ENCODE measurements at regions not wholly inside any gene's neighbourhood (a gene's known extent, or its start where the extent isn't known, plus 50 kb on each side); places are given as distances from the start of the nearest gene placed in this dataset.

DNA sequence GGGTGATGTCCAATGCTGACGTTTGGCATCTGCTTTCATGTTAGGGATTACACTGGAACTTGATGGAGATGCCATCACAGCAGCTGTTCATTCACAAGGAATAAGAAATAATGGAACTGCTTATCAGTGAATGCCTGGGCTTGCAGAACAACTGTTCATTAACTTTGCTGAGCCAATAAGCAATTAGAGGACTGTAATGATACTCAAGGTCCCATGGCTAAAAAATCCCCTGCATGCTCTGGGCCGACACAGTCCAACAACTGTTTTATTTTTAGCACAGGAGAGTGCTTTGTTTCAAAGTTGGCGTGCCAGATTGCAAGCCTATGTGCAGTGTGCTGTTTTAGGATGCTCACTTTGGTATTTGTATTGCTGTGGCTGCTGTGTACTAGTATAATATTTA, 408.0 kb upstream of the RGPD4 start:
- Histone ChIP-seq H3K4me1 (peaks cover 0 to 9% of the 10 kb centered on the region in 2 donors), H3K27me3 (no peaks in the 10 kb centered on the region), H3K27ac (no peak overlapping the region), H3K4me3 (no peak overlapping the region), H3K36me3 (no peaks in the 10 kb centered on the region), H3K9me3 (no peaks in the 10 kb centered on the region)
- intact Hi-C loops (cut with DNase I): loop anchor here (10.0 kb wide), 1 partner anchor 614 kb away; no protein-coding TSS in a partner anchor
- DNase-seq (ENCODE audit: low spot score in 2 of 2): no peak
- TF ChIP-seq, protein P1, sequence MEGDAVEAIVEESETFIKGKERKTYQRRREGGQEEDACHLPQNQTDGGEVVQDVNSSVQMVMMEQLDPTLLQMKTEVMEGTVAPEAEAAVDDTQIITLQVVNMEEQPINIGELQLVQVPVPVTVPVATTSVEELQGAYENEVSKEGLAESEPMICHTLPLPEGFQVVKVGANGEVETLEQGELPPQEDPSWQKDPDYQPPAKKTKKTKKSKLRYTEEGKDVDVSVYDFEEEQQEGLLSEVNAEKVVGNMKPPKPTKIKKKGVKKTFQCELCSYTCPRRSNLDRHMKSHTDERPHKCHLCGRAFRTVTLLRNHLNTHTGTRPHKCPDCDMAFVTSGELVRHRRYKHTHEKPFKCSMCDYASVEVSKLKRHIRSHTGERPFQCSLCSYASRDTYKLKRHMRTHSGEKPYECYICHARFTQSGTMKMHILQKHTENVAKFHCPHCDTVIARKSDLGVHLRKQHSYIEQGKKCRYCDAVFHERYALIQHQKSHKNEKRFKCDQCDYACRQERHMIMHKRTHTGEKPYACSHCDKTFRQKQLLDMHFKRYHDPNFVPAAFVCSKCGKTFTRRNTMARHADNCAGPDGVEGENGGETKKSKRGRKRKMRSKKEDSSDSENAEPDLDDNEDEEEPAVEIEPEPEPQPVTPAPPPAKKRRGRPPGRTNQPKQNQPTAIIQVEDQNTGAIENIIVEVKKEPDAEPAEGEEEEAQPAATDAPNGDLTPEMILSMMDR (IDR thresholded peaks at IDR 0.05): no peak

DNA sequence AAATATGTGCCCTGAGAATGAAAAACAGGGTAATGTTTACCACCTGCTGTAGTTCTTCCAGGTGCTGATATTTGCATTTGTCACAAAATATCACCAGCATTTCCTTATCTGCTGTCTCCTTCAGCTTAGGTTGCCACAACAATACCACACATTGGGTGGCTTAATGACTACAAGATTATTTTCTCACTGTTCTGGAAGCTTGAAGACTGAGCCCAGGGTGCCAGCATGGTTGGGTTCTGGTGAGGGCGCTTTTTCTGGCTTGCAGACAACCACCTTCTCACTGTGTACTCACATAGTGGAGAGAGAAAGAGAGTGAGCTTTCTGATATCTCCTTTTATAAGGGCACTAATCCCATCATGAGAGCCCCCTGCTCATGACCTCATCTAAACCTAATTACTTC, 407.5 kb upstream of the RGPD4 start:
- H3K4me3 ChIP-seq: no peak overlapping the region
- no peak overlapping the region for H3K27ac ChIP-seq
- H3K36me3 ChIP-seq: no peaks in the 10 kb centered on the region
- no peaks in the 10 kb centered on the region for H3K27me3 ChIP-seq
- no peak for DNase-seq (ENCODE audit: low spot score in 2 of 2)
- TF ChIP-seq, protein P1 (IDR thresholded peaks at IDR 0.05): no peak
- peaks cover 0 to 9% of the 10 kb centered on the region in 2 donors for H3K4me1 ChIP-seq
- intact Hi-C loops (cut with DNase I): loop anchor here (10.0 kb wide), 1 partner anchor 614 kb away; no protein-coding TSS in a partner anchor
- no peaks in the 10 kb centered on the region for H3K9me3 ChIP-seq

DNA sequence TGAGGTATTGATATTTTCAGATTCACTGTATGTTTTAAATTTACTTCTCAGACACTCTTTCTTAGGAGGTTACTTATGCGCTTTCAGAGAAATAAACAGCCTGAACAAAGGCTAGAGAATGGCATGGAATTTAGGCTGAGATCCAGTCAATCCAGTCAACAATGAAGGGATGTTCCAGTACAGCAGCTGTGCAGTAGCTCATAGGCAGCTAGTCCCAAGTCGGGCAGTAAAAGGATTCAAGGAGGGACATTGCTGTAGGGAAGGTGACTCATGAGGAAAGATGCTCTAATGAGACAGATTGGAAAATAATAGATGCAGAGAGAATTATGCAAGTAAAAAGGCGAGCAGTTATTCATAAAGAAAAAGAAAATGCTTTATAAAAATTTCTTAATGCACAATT, 397.9 kb upstream of the RGPD4 start:
- no peak for DNase-seq (ENCODE audit: low spot score in 2 of 2)
- Histone ChIP-seq H3K27ac (no peak overlapping the region), H3K4me3 (no peak overlapping the region), H3K9me3 (no peaks in the 10 kb centered on the region), H3K27me3 (no peaks in the 10 kb centered on the region), H3K36me3 (no peaks in the 10 kb centered on the region), H3K4me1 (no peaks in the 10 kb centered on the region)
- intact Hi-C loops (cut with DNase I): no loop called here
- TF ChIP-seq, protein P1 (IDR thresholded peaks at IDR 0.05): no peak

DNA sequence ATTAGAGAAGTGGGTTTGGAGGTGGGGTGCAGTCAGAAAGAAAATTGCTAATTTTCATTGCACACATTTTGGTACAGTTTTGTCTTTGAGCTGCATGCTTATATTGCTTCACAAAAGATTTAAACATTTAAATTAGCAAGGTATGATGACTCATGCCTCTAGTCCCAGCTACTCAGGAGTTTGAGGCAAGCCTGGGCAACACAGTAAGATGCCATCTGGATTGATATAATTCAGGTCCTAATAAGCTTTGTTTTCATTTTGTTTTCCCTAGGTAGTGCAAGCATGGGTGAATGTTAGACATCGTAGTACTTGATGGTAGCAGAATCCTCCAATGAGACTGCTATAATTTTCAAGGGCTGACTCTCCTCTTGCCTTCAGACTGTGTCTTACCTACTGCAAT, 396.7 kb upstream of the RGPD4 start:
- H3K27ac ChIP-seq: no peak overlapping the region
- no peak overlapping the region for H3K4me3 ChIP-seq
- no peaks in the 10 kb centered on the region for H3K36me3 ChIP-seq
- H3K9me3 ChIP-seq: no peaks in the 10 kb centered on the region
- TF ChIP-seq, protein P1 (IDR thresholded peaks at IDR 0.05): no peak
- no peaks in the 10 kb centered on the region for H3K4me1 ChIP-seq
- no peak for DNase-seq (ENCODE audit: low spot score in 2 of 2)
- no peaks in the 10 kb centered on the region for H3K27me3 ChIP-seq
- intact Hi-C loops (cut with DNase I): no loop called here

DNA sequence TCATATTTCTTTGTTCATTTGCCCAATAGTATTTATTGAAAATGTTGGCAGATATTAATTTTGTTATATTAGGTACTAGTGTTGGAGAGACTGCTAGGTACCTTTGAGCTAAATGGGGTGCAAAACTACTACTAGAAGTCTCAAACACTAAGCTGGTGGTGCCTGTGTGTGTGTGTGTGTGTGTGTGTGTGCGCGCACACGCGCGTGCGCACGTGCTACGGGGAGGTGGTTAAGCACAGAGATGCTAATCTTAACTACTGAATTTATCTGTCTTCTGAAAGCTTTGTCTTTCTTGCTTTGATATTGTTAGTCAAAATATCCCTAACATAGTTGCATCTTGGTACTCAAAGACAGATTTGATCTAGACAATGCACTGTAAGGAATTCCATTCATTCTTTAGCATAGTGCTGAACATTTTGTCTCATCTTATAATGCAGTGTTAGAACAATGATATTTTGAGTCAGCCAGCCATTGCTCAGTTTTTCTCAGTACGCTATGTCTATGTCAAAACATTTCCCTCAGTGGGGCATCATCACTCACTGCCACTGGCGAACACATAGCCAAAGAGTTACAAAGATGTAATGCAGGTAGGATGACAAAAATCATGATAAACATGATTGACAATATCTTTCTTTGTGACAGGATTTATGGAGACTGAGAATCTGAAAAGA, 396.0 kb upstream of the RGPD4 start:
- Histone ChIP-seq H3K27me3 (no peaks in the 10 kb centered on the region), H3K27ac (no peak overlapping the region), H3K9me3 (no peaks in the 10 kb centered on the region), H3K4me1 (no peaks in the 10 kb centered on the region), H3K36me3 (no peaks in the 10 kb centered on the region), H3K4me3 (no peak overlapping the region)
- TF ChIP-seq, protein P1 (IDR thresholded peaks at IDR 0.05): no peak
- intact Hi-C loops (cut with DNase I): no loop called here
- no peak for DNase-seq (ENCODE audit: low spot score in 2 of 2)

DNA sequence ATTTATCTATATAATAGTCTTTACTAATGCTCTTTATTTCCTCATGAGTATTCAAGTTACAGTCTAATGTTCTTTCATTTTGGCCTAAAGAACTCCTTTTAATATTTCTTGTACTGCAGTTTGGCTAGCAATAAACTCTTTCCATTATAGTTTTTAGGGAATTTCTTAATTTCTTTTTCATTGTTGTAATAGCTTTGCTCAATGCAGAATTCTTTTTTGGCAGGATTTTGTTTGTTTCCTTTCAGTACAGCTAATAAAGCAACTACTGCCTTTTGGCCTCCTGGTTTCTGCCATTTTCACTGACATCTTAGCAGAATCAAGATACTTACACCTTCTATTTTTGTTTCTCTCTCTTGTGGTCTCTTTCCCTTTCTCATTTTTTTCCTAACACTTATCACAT, 390.4 kb upstream of the RGPD4 start:
- no peaks in the 10 kb centered on the region for H3K36me3 ChIP-seq
- no peaks in the 10 kb centered on the region for H3K9me3 ChIP-seq
- no peak overlapping the region for H3K4me3 ChIP-seq
- TF ChIP-seq, protein P1 (IDR thresholded peaks at IDR 0.05): no peak
- intact Hi-C loops (cut with DNase I): no loop called here
- DNase-seq (ENCODE audit: low spot score in 2 of 2): no peak
- H3K27ac ChIP-seq: no peak overlapping the region
- H3K4me1 ChIP-seq: no peaks in the 10 kb centered on the region
- H3K27me3 ChIP-seq: no peaks in the 10 kb centered on the region
